HG02870 (cell line): ENCODE measurements at regions not wholly inside any gene's neighbourhood (a gene's known extent, or its start where the extent isn't known, plus 50 kb on each side); places are given as distances from the start of the nearest gene placed in this dataset.

Experiments
- ATAC-seq: cut with Tn5 transposase; IDR thresholded peaks from one replicate; pipeline ENCODE4 v1.9.1; 2021; ENCODE audit warnings: mild to moderate bottlenecking, moderate library complexity; ENCODE audit not compliant: unreplicated experiment

GRCh38 chr1:198903203-198903602, 264.4 kb downstream of the PTPRC start:
- no peak for ATAC-seq

GRCh38 chr1:198903621-198904020, 264.8 kb downstream of the PTPRC start:
- ATAC-seq, result no peak

- ATAC-seq, result no peak
Measured at GRCh38 chr1:198904321-198904720, 265.5 kb downstream of the PTPRC start.

GRCh38 chr1:198906739-198907422, 268.0 kb downstream of the PTPRC start:
- ATAC-seq, result no peak

GRCh38 chr1:198907423-198907746, 268.5 kb downstream of the PTPRC start:
- ATAC-seq, result no peak

GRCh38 chr1:198908995-198909394, 270.2 kb downstream of the PTPRC start:
- no peak for ATAC-seq

GRCh38 chr1:198909973-198910372, 271.1 kb downstream of the PTPRC start:
- no peak for ATAC-seq

GRCh38 chr1:198910816-198911215, 272.0 kb downstream of the PTPRC start:
- no peak for ATAC-seq

- no peak for ATAC-seq
Measured at GRCh38 chr1:198912046-198912445, 273.2 kb downstream of the PTPRC start.

GRCh38 chr1:198913667-198914066, 274.8 kb downstream of the PTPRC start:
- ATAC-seq, result no peak

GRCh38 chr1:198915327-198916231, 276.7 kb downstream of the PTPRC start:
- ATAC-seq, result no peak

- no peak for ATAC-seq
Measured at GRCh38 chr1:198917226-198917625, 278.4 kb downstream of the PTPRC start.

- no peak for ATAC-seq
Measured at GRCh38 chr1:198918920-198919319, 280.1 kb downstream of the PTPRC start.

GRCh38 chr1:198919667-198920398, 281.0 kb downstream of the PTPRC start:
- ATAC-seq, result peak; percentile 42

GRCh38 chr1:198922638-198923430, 284.0 kb downstream of the PTPRC start:
- ATAC-seq, result peak; percentile 78

- no peak for ATAC-seq
Measured at GRCh38 chr1:198923993-198924392, 285.2 kb downstream of the PTPRC start.

- peak; percentile 25 for ATAC-seq
Measured at GRCh38 chr1:198925567-198925966, 286.7 kb downstream of the PTPRC start.

- no peak for ATAC-seq
Measured at GRCh38 chr1:198927129-198927528, 288.3 kb downstream of the PTPRC start.

- ATAC-seq, result no peak
Measured at GRCh38 chr1:198929111-198929604, 290.3 kb downstream of the PTPRC start.

GRCh38 chr1:198929961-198930599, 291.2 kb downstream of the PTPRC start:
- ATAC-seq, result peak; percentile 54
